ENCODE measurements at regions not wholly inside any gene's neighbourhood (a gene's known extent, or its start where the extent isn't known, plus 50 kb on each side); places are given as distances from the start of the nearest gene placed in this dataset.
"Not testable (repeated sequence)": the region's sequence is repeated elsewhere in the genome, so short reads cannot be mapped to it uniquely, and the experiment has no call there.

DNA sequence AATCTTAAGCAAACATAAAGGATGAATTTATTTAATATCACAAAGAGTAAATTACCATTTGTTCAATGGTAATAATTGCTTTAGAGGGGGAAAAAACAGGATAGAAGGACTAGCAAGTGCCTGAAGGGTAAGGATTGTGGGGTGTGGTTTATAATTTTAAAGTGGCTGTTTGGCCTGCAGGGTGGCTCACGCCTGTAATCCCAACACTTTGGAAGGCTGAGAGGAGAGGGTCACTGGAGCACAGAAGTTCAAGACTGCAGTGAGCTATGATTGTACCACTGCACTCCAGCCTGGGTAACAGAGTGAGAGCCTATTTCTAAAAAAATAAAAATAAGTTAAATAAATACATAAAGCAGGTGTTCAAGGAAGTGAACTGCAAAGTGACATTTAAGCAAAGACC, 199.9 kb upstream of the AHR start:
- no peak overlapping the region for H3K4me3 Mint-ChIP-seq
- peak overlapping the region; percentile 59 for H3K27ac Mint-ChIP-seq
- H3K36me3 Mint-ChIP-seq, result no peaks in the 10 kb centered on the region
- ATAC-seq, result no peak
- H3K27me3 Mint-ChIP-seq, result no peaks in the 10 kb centered on the region
- H3K9me3 Mint-ChIP-seq, result peaks cover 4% of the 10 kb centered on the region
- H3K4me1 Mint-ChIP-seq, result peaks cover 25% of the 10 kb centered on the region

DNA sequence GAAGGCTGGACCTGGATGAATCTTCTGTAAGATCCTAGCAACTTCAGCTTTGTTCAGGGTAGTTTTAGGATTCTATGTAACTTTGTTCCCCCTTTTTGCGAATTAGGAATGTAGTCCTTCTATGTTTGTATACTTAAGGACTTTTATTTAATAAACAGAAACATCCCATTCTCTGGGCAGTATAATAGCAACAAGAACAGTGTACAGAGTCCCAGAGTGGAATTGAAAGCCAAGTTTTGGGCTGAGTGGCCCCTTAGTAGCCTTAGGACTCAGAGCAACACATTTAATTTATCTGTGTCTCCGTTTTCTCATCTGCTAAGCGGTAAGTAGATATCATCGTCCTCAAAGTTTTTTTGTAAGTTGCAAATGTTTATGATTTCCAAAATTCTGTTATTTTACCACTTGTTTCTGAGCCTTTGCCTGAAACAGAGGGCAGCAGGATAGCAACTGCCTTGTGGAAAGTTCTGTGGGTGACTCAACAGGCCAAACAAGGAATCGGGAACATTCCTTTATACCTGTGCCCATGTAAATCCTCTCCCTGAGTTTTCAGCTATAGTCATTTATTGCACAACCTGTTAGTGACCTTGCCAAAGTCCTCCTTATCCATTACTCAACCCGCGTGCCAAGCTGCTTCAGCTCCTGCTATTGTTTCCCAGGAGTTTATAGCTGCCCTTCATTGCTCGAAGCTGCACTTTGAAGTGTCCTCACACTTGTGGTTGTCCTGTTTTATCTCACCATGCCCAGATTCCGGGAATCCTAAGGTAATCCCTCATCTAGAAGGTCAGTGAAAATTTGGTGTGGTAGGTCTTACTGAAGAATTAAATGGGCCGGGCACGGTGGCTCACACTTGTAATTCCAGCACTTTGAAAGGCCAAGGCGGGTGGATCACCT, 199.1 kb upstream of the AHR start:
- H3K4me1 Mint-ChIP-seq, result peaks cover 25% of the 10 kb centered on the region

DNA sequence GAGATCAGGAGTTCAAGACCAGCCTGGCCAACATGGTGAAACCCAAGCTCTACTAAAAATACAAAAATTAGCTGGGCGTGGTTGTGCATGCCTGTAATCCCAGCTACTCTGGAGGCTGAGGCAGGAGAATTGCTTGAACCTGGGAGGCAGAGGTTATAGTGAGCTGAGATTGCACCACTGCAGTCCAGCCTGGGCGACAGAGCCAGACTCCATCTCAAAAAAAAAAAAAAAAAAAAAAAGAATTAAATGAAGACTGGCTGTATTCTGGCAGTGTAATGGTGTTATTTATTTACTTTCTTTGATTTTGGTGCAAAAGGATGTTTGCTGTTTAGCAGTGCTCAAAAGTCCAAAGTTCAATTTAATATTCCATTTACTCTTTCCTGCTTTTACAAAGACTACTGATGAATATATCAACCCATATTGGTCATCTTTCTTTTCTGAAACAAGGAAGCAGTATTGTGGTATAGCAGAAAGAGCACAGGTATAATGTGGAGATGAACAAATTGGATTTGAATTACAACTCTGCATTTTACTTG, 198.4 kb upstream of the AHR start:
- not testable (repeated sequence) for ATAC-seq, H3K36me3 Mint-ChIP-seq, H3K4me3 Mint-ChIP-seq, H3K9me3 Mint-ChIP-seq, H3K27me3 Mint-ChIP-seq, H3K27ac Mint-ChIP-seq
- H3K4me1 Mint-ChIP-seq, result peaks cover 25% of the 10 kb centered on the region

More for the DNA sequence above, 199.1 kb upstream of the AHR start:
- no peaks in the 10 kb centered on the region for H3K36me3 Mint-ChIP-seq
- no peak overlapping the region for H3K4me3 Mint-ChIP-seq
- no peak for ATAC-seq
- H3K27me3 Mint-ChIP-seq, result no peaks in the 10 kb centered on the region
- H3K27ac Mint-ChIP-seq, result no peak overlapping the region
- H3K9me3 Mint-ChIP-seq, result peaks cover 4% of the 10 kb centered on the region

DNA sequence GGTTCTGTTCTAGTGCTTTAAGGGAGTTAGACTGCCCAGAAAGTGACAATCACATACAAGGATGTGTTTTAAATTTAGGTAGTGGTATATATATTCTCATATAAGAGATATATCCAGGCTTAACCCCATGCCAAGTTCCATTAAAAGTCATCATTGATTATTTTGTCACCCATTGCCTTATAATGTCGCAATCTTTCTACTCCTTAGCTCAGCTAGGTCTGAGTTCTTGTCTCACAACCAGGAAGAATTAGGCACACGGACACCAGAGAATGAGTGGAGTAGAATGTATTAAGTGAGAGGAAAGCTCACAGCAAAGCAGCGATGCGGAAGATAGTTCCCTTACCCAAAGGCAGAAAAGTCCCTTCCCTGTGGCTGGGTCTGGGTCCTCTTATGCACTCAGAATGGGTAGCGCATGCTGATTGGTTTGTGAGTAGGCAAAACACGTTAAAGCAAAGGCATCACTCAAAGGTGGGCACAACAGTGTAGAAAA, 197.2 kb upstream of the AHR start:
- no peak for ATAC-seq
- Mint-ChIP-seq H3K27me3 (no peaks in the 10 kb centered on the region), H3K27ac (no peak overlapping the region), H3K36me3 (no peaks in the 10 kb centered on the region), H3K4me3 (no peak overlapping the region), H3K9me3 (peaks cover 4% of the 10 kb centered on the region), H3K4me1 (peaks cover 20% of the 10 kb centered on the region)

DNA sequence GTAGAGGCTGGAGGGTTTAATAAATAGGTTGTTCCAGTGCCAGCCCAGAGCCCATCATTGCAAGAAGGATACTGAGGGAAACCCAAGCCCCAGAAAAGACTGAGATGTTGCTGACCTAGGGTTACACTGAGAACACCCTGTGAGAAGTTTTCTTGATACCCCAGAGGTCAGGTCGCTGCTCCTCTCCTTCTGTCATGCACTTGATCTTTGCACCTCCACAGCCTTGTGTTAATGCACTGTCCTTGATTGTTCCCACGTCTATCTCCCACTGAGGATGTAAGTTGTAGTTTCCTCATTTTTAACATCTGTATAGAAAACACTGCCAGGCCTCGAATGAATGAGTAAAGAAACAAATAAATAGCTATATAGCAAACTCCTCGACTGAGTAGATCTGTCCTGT, 195.3 kb upstream of the AHR start:
- no peak for ATAC-seq
- Mint-ChIP-seq H3K27me3 (no peaks in the 10 kb centered on the region), H3K9me3 (peaks cover 4% of the 10 kb centered on the region), H3K4me1 (peaks cover 11% of the 10 kb centered on the region), H3K27ac (no peak overlapping the region), H3K4me3 (no peak overlapping the region), H3K36me3 (no peaks in the 10 kb centered on the region)

DNA sequence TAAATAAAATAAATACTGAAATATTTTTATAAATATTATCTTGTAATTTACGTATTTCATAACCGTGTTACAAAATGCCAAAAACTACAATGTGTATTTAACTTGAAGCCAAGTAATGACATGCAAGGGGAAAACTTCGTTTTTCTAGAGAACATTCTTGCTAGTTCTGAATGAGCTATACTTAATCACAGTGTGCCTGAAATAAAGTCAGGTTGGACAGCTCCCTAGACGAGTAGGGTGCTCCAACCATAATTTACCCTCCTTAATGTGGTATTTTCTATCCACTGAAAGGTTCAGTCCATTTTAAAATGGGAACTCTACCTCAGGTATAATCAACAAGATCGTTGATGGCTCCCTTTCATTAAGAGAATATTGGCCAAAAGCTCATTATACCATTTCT, 194.5 kb upstream of the AHR start:
- no peak for ATAC-seq
- no peaks in the 10 kb centered on the region for H3K36me3 Mint-ChIP-seq
- H3K4me1 Mint-ChIP-seq, result peaks cover 13% of the 10 kb centered on the region
- no peaks in the 10 kb centered on the region for H3K27me3 Mint-ChIP-seq
- peaks cover 4% of the 10 kb centered on the region for H3K9me3 Mint-ChIP-seq
- H3K4me3 Mint-ChIP-seq, result no peak overlapping the region
- no peak overlapping the region for H3K27ac Mint-ChIP-seq

DNA sequence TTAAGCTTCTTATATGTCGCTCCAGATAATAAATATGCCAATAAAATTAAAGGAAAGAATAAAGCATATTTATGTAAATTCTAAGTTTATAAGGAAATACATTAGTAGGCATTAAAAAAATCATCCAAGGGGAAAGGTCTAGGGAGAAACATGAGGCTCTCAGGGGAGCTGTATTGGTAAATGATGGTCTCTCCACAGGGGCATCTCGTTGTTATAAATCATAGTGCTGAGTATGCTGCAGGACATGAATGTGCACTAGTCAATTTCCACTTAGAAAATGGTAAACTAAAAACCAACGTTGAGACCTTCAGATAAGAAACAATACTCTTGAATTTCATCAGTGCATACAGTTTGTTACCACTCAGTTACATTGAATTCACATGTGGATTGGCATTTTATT, 194.0 kb upstream of the AHR start:
- Mint-ChIP-seq H3K4me1 (peaks cover 13% of the 10 kb centered on the region), H3K4me3 (no peak overlapping the region), H3K27me3 (no peaks in the 10 kb centered on the region), H3K9me3 (peaks cover 4% of the 10 kb centered on the region), H3K27ac (no peak overlapping the region), H3K36me3 (no peaks in the 10 kb centered on the region)
- ATAC-seq, result no peak

DNA sequence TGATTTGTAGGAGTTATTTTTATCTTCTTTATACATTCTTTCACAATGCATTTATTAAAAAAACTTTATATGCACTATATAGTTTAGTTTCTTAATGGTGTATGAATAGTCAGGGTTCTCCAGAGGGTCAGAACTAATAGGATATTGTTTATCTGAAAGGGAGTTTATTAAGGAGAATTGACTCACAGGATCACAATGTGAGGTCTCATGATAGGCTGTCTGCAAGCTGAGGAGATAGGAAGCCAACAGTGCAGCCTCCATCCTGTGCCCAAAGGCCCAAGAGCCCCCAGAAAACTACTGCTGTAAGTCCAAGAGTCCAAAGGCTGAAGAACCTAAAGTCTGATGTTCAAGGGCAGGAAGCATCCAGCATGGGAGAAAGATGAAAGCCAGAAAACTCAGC, 192.8 kb upstream of the AHR start:
- ATAC-seq, result no peak
- H3K36me3 Mint-ChIP-seq, result no peaks in the 10 kb centered on the region
- no peak overlapping the region for H3K27ac Mint-ChIP-seq
- peaks cover 4% of the 10 kb centered on the region for H3K9me3 Mint-ChIP-seq
- peaks cover 13% of the 10 kb centered on the region for H3K4me1 Mint-ChIP-seq
- H3K27me3 Mint-ChIP-seq, result no peaks in the 10 kb centered on the region
- H3K4me3 Mint-ChIP-seq, result no peak overlapping the region

DNA sequence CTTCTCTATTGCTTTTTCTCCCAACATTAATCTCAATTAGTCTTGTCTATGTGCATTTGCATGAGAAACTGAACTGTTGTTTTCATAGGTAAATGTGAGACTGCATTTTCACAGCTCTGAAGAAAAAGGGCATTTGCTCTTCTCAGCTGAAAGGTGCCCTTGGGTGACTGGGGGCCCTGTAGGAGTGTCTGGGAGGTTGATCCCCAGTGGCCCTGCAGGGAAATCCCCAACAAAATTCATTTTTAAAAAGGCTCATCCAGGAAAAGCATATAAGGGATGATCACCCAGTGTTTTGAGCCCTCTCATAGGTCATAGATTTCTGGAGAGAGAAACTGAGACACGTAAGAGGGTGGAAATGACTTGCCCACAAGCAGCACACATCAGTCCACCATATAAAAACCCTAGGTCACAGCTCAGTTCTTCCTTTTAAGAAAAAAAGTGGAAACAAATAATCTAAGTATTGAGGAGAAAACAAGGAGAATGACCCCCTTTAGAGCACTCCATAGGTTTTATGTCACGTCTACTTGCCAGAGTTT, 190.3 kb upstream of the AHR start:
- H3K4me3 Mint-ChIP-seq, result no peak overlapping the region
- no peak overlapping the region for H3K27ac Mint-ChIP-seq
- H3K27me3 Mint-ChIP-seq, result no peaks in the 10 kb centered on the region
- ATAC-seq, result peak; percentile 68
- H3K9me3 Mint-ChIP-seq, result no peaks in the 10 kb centered on the region
- peaks cover 13% of the 10 kb centered on the region for H3K4me1 Mint-ChIP-seq
- no peaks in the 10 kb centered on the region for H3K36me3 Mint-ChIP-seq

DNA sequence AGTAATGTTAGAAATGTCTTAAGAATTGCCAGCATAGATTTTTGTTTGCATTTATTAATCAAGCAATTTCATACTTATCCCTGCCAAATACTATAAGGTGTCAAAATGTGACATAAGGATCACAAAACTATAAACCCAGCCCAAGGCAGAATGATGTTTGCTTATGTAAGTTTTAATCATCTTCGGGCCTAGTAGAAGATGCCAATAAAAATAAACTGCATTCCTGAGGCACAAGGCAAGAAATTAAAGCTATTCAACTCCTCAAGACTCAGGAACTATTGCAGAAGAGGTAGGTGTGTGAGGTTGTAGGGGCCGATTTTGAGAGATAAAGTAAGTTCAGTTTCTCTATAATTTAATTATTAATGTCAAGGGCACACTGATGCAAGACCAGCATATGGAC, 189.4 kb upstream of the AHR start:
- H3K9me3 Mint-ChIP-seq, result no peaks in the 10 kb centered on the region
- no peak overlapping the region for H3K4me3 Mint-ChIP-seq
- peaks cover 13% of the 10 kb centered on the region for H3K4me1 Mint-ChIP-seq
- no peaks in the 10 kb centered on the region for H3K27me3 Mint-ChIP-seq
- H3K36me3 Mint-ChIP-seq, result no peaks in the 10 kb centered on the region
- H3K27ac Mint-ChIP-seq, result no peak overlapping the region
- no peak for ATAC-seq

DNA sequence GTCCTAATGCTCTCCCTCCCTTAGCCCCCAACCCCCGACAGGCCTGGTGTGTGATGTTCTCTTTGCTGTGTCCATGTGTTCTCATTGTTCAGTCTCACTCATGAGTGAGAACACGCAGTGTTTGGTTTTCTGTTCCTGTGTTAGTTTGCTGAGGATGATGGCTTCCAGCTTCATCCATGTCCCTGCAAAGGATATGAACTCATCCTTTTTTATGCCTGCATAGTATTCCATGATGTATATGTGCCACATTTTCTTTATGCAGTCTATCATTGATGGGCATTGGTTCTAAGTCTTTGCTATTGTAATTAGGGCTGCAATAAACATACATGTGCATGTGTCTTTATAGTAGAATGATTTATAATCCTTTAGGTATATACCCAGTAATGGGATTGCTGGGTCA, 184.7 kb upstream of the AHR start:
- not testable (repeated sequence) for H3K27ac Mint-ChIP-seq, H3K36me3 Mint-ChIP-seq, H3K27me3 Mint-ChIP-seq, H3K4me1 Mint-ChIP-seq, ATAC-seq, H3K4me3 Mint-ChIP-seq, H3K9me3 Mint-ChIP-seq

DNA sequence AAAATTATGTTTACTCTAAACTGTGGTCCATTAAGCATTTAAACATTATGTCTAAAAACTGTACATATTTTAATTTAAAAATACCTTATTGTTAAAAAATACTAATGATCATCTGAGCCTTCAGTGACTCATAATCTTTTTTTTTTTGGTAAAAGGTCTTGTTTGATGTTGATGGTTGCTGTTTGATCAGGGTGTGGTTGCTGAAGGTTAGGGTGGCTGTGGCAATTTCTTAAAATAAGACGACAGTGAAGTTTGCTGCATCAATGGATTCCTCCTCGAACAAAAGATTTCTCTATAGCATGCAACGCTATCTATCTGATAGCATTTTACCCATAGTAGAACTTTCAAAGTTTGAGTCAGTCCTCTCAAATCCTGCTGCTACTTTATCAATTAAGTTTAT, 180.0 kb upstream of the AHR start:
- no peak for ATAC-seq
- Mint-ChIP-seq H3K36me3 (no peaks in the 10 kb centered on the region), H3K27ac (no peak overlapping the region), H3K9me3 (no peaks in the 10 kb centered on the region), H3K4me3 (no peak overlapping the region), H3K4me1 (peaks cover 10% of the 10 kb centered on the region), H3K27me3 (no peaks in the 10 kb centered on the region)

DNA sequence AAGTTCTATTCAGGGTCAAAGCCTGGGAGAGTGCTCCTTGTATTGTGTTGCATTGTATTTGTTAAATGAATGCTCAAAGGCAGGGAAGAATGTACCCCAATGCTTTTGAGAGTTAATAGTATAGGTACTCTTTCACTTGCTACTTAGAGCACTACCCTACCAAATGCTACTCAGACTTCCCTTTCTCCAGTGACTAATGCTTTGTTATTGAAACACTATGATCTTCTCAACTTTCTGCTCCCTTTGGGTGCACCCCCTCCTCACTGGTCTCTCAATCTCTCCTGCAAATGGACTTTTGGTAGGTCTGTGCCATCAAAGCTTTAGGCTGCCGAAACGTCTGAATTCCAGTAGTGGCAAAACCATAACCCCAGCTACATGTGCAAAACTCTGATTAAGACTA, 177.7 kb upstream of the AHR start:
- Mint-ChIP-seq H3K27ac (no peak overlapping the region), H3K9me3 (no peaks in the 10 kb centered on the region), H3K36me3 (no peaks in the 10 kb centered on the region), H3K27me3 (no peaks in the 10 kb centered on the region), H3K4me1 (peaks cover 13% of the 10 kb centered on the region), H3K4me3 (no peak overlapping the region)
- ATAC-seq, result no peak

DNA sequence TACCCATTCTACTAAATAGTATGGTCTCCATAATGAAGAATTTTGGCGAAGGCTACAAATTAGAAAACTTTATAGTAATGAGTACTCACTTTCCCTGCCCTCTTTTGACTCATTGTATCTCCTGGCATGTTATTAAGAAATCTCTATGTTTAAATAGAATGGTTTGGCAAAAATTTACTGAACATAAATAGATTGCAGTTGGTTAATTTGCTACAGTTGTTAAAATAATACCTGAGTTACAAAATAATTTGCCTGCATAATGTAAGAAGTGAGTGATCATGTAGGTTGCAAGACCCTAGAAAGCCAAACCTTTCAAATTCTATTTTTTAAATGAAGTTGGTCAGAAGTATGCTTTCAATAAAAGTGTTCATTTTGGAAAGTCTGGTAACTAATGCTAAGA, 176.8 kb upstream of the AHR start:
- H3K27me3 Mint-ChIP-seq, result no peaks in the 10 kb centered on the region
- H3K9me3 Mint-ChIP-seq, result no peaks in the 10 kb centered on the region
- no peak for ATAC-seq
- no peak overlapping the region for H3K4me3 Mint-ChIP-seq
- H3K36me3 Mint-ChIP-seq, result no peaks in the 10 kb centered on the region
- H3K27ac Mint-ChIP-seq, result no peak overlapping the region
- peaks cover 21% of the 10 kb centered on the region for H3K4me1 Mint-ChIP-seq

DNA sequence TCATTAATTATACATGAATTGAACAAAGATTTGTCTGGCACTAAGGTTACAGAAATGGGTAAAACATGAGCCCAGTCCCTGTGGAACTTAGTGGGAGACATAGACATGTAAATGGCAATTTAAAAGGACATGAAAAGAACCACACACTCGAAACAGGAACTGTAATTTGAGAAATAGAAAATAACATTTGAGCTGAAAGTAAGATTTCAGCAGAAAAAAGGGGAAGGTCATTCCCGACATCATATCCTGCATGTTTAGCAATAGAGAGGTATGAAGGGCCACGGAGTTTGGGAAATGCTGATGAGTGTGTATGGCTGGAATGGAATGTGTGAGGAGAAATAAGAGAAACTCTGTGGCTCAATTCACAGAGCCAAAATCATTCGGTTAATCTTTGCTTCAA, 175.4 kb upstream of the AHR start:
- Mint-ChIP-seq H3K4me3 (peak overlapping the region; percentile 45), H3K9me3 (no peaks in the 10 kb centered on the region), H3K36me3 (no peaks in the 10 kb centered on the region), H3K27ac (peak overlapping the region; percentile 15), H3K27me3 (no peaks in the 10 kb centered on the region), H3K4me1 (peaks cover 34% of the 10 kb centered on the region)
- ATAC-seq, result peak; percentile 45

All from stimulated activated memory B cell treated with anti-CD40 and anti-IgM and Interleukin-4, amounts not matched to agents 10 μg/mL and 1 μg/mL and 100 μg/mL, for 72 hours (primary cell).